Left cardiac atrium (tissue), 4 donors: ENCODE measurements at regions not wholly inside any gene's neighbourhood (a gene's known extent, or its start where the extent isn't known, plus 50 kb on each side); places are given as distances from the start of the nearest gene placed in this dataset.

Experiments
- ATAC-seq, 2 donors: fragments of 200-7000 bp; cut with Tn5 transposase; one replicate each; pipeline ENCODE4 v1.9.1; 2020; ENCODE audit warnings: mild to moderate bottlenecking in 2 of 2, moderate library complexity in 2 of 2
- DNase-seq: peaks from one replicate; pipeline ENCODE4 v3.0.0-alpha.2; 2020
- intact Hi-C, 2 donors: fragments of 100-400 bp; cut with DNase I; formaldehyde crosslinking; loops; one replicate each; pipeline versions ENCODE4 v1.14.1 to v1.15.1; 2022 to 2023
- donor health status: DM: no; HTN: yes; CAD: no.
- donor health status: DM: no; HTN: yes; CAD: no; lungs with severe emphysema.
- donor health status: DM: yes; HTN: yes; CAD: no.
- donor health status: Dilated cardiomyopathy.

GRCh38 chr2:204329016-204329415, 216.3 kb upstream of the PARD3B start:
- intact Hi-C loops: loop anchor here in 1 of 2 donors (5.0 kb wide), 1 partner anchor 1348 kb away; no protein-coding TSS in a partner anchor
- DNase-seq: no peak
- ATAC-seq: no peak

GRCh38 chr2:204329532-204329931, 215.7 kb upstream of the PARD3B start:
- DNase-seq (no peak), ATAC-seq (no peak)
- intact Hi-C loops: loop anchor here in 1 of 2 donors (5.0 kb wide), 1 partner anchor 1348 kb away; no protein-coding TSS in a partner anchor

- ATAC-seq (no peak), DNase-seq (no peak)
- intact Hi-C loops: no loop called here
These were observed 214.1 kb upstream of the PARD3B start for GRCh38 chr2:204331180-204331579.

GRCh38 chr2:204331988-204332387, 213.3 kb upstream of the PARD3B start:
- DNase-seq: no peak
- intact Hi-C loops: no loop called here
- ATAC-seq: no peak

GRCh38 chr2:204332706-204333105, 212.6 kb upstream of the PARD3B start:
- intact Hi-C loops: no loop called here
- no peak for DNase-seq
- no peak for ATAC-seq

- no peak for ATAC-seq
- no peak for DNase-seq
- intact Hi-C loops: no loop called here
These were observed 211.4 kb upstream of the PARD3B start for GRCh38 chr2:204333861-204334260.

- ATAC-seq (no peak), DNase-seq (no peak)
- intact Hi-C loops: no loop called here
These were observed 209.7 kb upstream of the PARD3B start for GRCh38 chr2:204335451-204336058.

GRCh38 chr2:204336153-204336744, 209.0 kb upstream of the PARD3B start:
- ATAC-seq (no peak), DNase-seq (no peak)
- intact Hi-C loops: no loop called here

- no peak for DNase-seq
- ATAC-seq: no peak
- intact Hi-C loops: no loop called here
These were observed 207.6 kb upstream of the PARD3B start for GRCh38 chr2:204337638-204338037.

GRCh38 chr2:204339212-204339715, 206.0 kb upstream of the PARD3B start:
- intact Hi-C loops: no loop called here
- DNase-seq: no peak

GRCh38 chr2:204340511-204340910, 204.8 kb upstream of the PARD3B start:
- intact Hi-C loops: no loop called here
- DNase-seq (no peak), ATAC-seq (no peak)

More at GRCh38 chr2:204339212-204339715, 206.0 kb upstream of the PARD3B start:
- no peak for ATAC-seq

GRCh38 chr2:204341887-204342276, 203.4 kb upstream of the PARD3B start:
- intact Hi-C loops: no loop called here
- no peak for DNase-seq
- no peak for ATAC-seq

GRCh38 chr2:204343685-204344084, 201.6 kb upstream of the PARD3B start:
- DNase-seq: no peak
- intact Hi-C loops: no loop called here
- ATAC-seq: no peak

- intact Hi-C loops: no loop called here
- DNase-seq (no peak), ATAC-seq (no peak)
These were observed 201.2 kb upstream of the PARD3B start for GRCh38 chr2:204344119-204344518.

GRCh38 chr2:204346906-204347305, 198.4 kb upstream of the PARD3B start:
- DNase-seq (no peak), ATAC-seq (no peak)
- intact Hi-C loops: no loop called here

- intact Hi-C loops: no loop called here
- ATAC-seq: peak in 1 of 2 donors; percentile 70
- DNase-seq: no peak
These were observed 191.5 kb upstream of the PARD3B start for GRCh38 chr2:204353823-204354222.

- ATAC-seq (no peak), DNase-seq (no peak)
- intact Hi-C loops: no loop called here
These were observed 190.8 kb upstream of the PARD3B start for GRCh38 chr2:204354442-204354856.

- ATAC-seq (no peak), DNase-seq (no peak)
- intact Hi-C loops: no loop called here
These were observed 189.6 kb upstream of the PARD3B start for GRCh38 chr2:204355688-204356087.

GRCh38 chr2:204356151-204356641, 189.1 kb upstream of the PARD3B start:
- ATAC-seq (no peak), DNase-seq (no peak)
- intact Hi-C loops: no loop called here

GRCh38 chr2:204357286-204357685, 188.0 kb upstream of the PARD3B start:
- intact Hi-C loops: no loop called here
- ATAC-seq (no peak), DNase-seq (no peak)

- no peak for ATAC-seq
- DNase-seq: no peak
- intact Hi-C loops: no loop called here
These were observed 186.2 kb upstream of the PARD3B start for GRCh38 chr2:204359076-204359475.
